HCT116 (cell line): ENCODE measurements at regions not wholly inside any gene's neighbourhood (a gene's known extent, or its start where the extent isn't known, plus 50 kb on each side); places are given as distances from the start of the nearest gene placed in this dataset.

Experiments
- CTCF ChIP-seq, 3 experiments: fragments of 200-600 bp in 1 of 3; sonication (generic) in 1 of 3; IDR thresholded peaks in 2 of 3; conservative IDR thresholded peaks in 1 of 3; 2 replicates each; pipeline ENCODE4 v1.5.1; 2012 to 2017; ENCODE audit warnings: low read depth in 2 of 3, low read length in 2 of 3, antibody characterized with exemption in 1 of 3, borderline replicate concordance in 1 of 3, control low read depth in 1 of 3, mild to moderate bottlenecking in 1 of 3, mixed read lengths in 1 of 3, mixed run types in 1 of 3, moderate library complexity in 1 of 3; ENCODE audit not compliant: insufficient read depth in 1 of 3
- EZH2 ChIP-seq: fragments of 200-600 bp; sonication (generic); IDR thresholded peaks from 2 replicates; pipeline ENCODE4 v1.6.1; 2017; ENCODE audit warnings: antibody characterized with exemption, mixed run types
- EZH2phosphoT487 ChIP-seq: fragments of 200-600 bp; IDR thresholded peaks from 2 replicates; pipeline ENCODE4 v1.6.1; 2018; ENCODE audit warnings: antibody characterized with exemption, borderline replicate concordance
- POLR2A ChIP-seq: IDR thresholded peaks from 2 replicates; pipeline ENCODE4 v1.7.0; 2011; ENCODE audit warnings: borderline replicate concordance; ENCODE audit not compliant: insufficient read depth, insufficient read length; ENCODE audit errors: extremely low read depth
- POLR2AphosphoS5 ChIP-seq: IDR thresholded peaks from 2 replicates; pipeline ENCODE4 v1.6.1; 2011; ENCODE audit warnings: mild to moderate bottlenecking, low read depth, low read length, moderate library complexity
- ZBTB33 ChIP-seq: IDR thresholded peaks from 2 replicates; pipeline ENCODE4 v1.6.1; 2011; ENCODE audit warnings: mild to moderate bottlenecking, low read length, moderate library complexity; ENCODE audit not compliant: insufficient replicate concordance; ENCODE audit errors: extremely low read depth
- ZNF274 ChIP-seq: fragments of 200-500 bp; sonication (Bioruptor generic); IDR thresholded peaks from 2 replicates; pipeline ENCODE4 v1.6.1; 2014; ENCODE audit warnings: mild to moderate bottlenecking, low read depth, low read length, inconsistent platforms
- TF ChIP-seq, protein P1 (sequence below): IDR thresholded peaks from 2 replicates; pipeline ENCODE4 v1.6.1; 2012

GRCh38 chr6:3610206-3610605 lies 141.3 kb downstream of the PXDC1 start:
- TF ChIP-seq POLR2A (no peak), POLR2AphosphoS5 (no peak), CTCF (IDR thresholded peaks at IDR 0.05 in 2 of 3, conservative IDR thresholded peaks at IDR 0.05 in 1 of 3; ENCODE audit: borderline replicate concordance in 1 of 3, insufficient read depth in 1 of 3, low read depth in 2 of 3, low read length in 2 of 3) (no peak), EZH2 (no peak), ZBTB33 (no peak), ZNF274 (no peak), EZH2phosphoT487 (no peak)
- TF ChIP-seq, protein P1, sequence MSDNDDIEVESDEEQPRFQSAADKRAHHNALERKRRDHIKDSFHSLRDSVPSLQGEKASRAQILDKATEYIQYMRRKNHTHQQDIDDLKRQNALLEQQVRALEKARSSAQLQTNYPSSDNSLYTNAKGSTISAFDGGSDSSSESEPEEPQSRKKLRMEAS = no peak
